Glutamatergic neuron (in vitro differentiated cells): ENCODE measurements at regions not wholly inside any gene's neighbourhood (a gene's known extent, or its start where the extent isn't known, plus 50 kb on each side); places are given as distances from the start of the nearest gene placed in this dataset.

Experiments
- DNase-seq: peaks from one replicate; pipeline ENCODE4 v3.0.0; 2022
- H3K27ac Mint-ChIP-seq: one replicate; pipeline ENCODE4 v1.8.0; 2020; ENCODE audit warnings: mild to moderate bottlenecking, mixed read lengths, inconsistent platforms; ENCODE audit not compliant: unreplicated experiment
- H3K27me3 Mint-ChIP-seq: one replicate; pipeline ENCODE4 v1.8.0; 2020; ENCODE audit warnings: mild to moderate bottlenecking, moderate library complexity, mixed read lengths, inconsistent platforms; ENCODE audit not compliant: unreplicated experiment
- H3K36me3 Mint-ChIP-seq: one replicate; pipeline ENCODE4 v1.8.0; 2020; ENCODE audit warnings: mild to moderate bottlenecking, mixed read lengths, inconsistent platforms; ENCODE audit not compliant: unreplicated experiment
- H3K4me1 Mint-ChIP-seq: one replicate; pipeline ENCODE4 v1.8.0; 2020; ENCODE audit warnings: mild to moderate bottlenecking, low read depth, mixed read lengths, inconsistent platforms; ENCODE audit not compliant: unreplicated experiment
- H3K4me3 Mint-ChIP-seq: one replicate; pipeline ENCODE4 v1.8.0; 2020; ENCODE audit warnings: mild to moderate bottlenecking, mixed read lengths, inconsistent platforms; ENCODE audit not compliant: unreplicated experiment
- H3K9me3 Mint-ChIP-seq: one replicate; pipeline ENCODE4 v1.8.0; 2020; ENCODE audit warnings: mild to moderate bottlenecking, moderate library complexity, mixed read lengths, inconsistent platforms; ENCODE audit not compliant: unreplicated experiment
- TF ChIP-seq, protein P1 (sequence below): fragments of 200-600 bp; sonication (generic); IDR thresholded peaks from one replicate; pipeline ENCODE4 v1.5.0; 2021; ENCODE audit not compliant: partially characterized antibody, unreplicated experiment

DNA sequence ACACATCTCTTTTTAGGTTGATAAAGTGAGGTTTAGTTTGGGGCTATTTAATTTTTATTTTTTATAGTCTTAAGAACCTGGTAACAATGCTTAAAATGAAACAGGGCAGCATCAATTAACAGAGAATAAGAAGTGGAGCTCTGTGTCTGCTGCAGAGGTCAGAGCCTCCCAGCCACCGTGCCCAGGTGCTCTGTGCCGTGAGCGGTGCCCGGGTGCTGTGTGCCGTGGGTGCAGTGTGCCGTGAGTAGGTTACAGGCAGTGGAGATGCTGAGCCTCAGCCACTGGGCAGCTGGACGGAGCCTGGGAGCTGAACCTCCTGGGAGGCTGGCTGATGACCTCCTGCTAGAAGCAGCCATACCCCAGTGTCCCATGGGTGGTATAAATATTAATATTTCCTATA is 250.0 kb downstream of the KLF6 start:
- Mint-ChIP-seq H3K36me3 (no peaks in the 10 kb centered on the region), H3K4me1 (peaks cover 10% of the 10 kb centered on the region), H3K27ac (no peak overlapping the region), H3K4me3 (no peak overlapping the region), H3K9me3 (peaks cover 1% of the 10 kb centered on the region), H3K27me3 (peaks cover 2% of the 10 kb centered on the region)
- DNase-seq: peak; percentile 34
- TF ChIP-seq, protein P1, sequence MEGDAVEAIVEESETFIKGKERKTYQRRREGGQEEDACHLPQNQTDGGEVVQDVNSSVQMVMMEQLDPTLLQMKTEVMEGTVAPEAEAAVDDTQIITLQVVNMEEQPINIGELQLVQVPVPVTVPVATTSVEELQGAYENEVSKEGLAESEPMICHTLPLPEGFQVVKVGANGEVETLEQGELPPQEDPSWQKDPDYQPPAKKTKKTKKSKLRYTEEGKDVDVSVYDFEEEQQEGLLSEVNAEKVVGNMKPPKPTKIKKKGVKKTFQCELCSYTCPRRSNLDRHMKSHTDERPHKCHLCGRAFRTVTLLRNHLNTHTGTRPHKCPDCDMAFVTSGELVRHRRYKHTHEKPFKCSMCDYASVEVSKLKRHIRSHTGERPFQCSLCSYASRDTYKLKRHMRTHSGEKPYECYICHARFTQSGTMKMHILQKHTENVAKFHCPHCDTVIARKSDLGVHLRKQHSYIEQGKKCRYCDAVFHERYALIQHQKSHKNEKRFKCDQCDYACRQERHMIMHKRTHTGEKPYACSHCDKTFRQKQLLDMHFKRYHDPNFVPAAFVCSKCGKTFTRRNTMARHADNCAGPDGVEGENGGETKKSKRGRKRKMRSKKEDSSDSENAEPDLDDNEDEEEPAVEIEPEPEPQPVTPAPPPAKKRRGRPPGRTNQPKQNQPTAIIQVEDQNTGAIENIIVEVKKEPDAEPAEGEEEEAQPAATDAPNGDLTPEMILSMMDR: no peak

DNA sequence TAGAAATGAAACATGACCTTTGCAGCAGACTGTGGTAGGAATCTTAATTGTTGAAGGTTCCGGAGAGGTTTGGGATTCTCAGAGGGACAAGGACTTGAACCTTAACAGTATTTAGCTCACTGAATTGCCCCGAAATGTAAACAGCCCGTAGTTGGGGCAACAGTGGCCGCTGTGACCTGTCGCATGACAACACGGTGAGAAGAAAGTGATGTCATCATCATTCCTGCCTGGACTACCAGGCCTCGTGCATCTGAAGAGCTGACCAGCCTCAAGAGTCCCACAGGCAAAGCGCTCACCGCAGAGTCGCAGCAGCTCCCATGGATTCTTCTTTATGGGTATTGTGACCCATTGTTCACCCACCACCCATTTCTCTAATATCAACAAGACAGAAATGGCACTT is 250.6 kb downstream of the KLF6 start:
- H3K4me3 Mint-ChIP-seq: no peak overlapping the region
- peaks cover 5% of the 10 kb centered on the region for H3K9me3 Mint-ChIP-seq
- H3K4me1 Mint-ChIP-seq: peaks cover 14% of the 10 kb centered on the region
- H3K27ac Mint-ChIP-seq: no peak overlapping the region
- TF ChIP-seq, protein P1: no peak
- H3K36me3 Mint-ChIP-seq: no peaks in the 10 kb centered on the region
- DNase-seq: no peak
- H3K27me3 Mint-ChIP-seq: peaks cover 2% of the 10 kb centered on the region

DNA sequence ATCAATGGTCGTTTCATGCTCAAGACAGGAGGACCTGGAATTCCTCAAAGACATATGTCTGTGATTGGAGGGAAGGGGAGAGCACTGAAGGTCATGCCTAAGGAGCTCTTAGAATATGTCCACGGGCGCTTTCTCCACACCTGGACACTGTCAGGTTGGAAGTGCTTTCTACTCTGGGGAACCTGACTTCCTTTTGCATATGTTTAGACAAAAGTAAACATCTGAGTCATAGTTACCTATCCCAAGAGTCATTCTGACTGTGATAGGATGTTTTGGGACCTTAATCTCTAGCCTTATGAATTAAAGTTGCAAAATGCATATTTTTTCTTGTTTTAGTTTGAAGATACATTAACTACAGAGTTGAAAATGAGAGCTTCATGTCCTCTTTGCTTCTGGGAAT is 251.7 kb downstream of the KLF6 start:
- TF ChIP-seq, protein P1: no peak
- no peak for DNase-seq
- H3K27me3 Mint-ChIP-seq: peaks cover 2% of the 10 kb centered on the region

DNA sequence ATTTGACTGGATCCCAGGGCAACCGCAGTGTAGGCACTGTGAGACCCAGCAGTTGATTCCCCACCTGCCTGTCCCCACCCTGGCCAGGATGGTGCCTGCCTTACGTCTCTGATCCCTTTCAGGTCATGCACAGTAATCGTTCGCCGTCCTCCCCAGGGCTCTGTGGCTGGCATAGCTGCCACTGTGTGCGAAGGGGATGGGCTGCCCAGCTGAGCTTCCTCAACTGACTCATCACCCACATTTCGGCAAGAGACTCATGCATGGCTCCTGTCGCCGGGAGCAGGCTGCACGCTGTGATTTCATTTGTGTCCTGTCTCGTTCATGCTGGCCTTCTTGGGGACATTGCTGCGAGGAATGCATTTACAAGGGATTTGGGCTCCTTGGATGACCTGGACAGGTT is 252.4 kb downstream of the KLF6 start:
- H3K9me3 Mint-ChIP-seq: peaks cover 6% of the 10 kb centered on the region
- TF ChIP-seq, protein P1: no peak
- H3K4me1 Mint-ChIP-seq: peaks cover 28% of the 10 kb centered on the region
- H3K27ac Mint-ChIP-seq: no peak overlapping the region
- H3K36me3 Mint-ChIP-seq: no peaks in the 10 kb centered on the region
- DNase-seq: no peak
- peaks cover 2% of the 10 kb centered on the region for H3K27me3 Mint-ChIP-seq
- no peak overlapping the region for H3K4me3 Mint-ChIP-seq

More for the DNA sequence above, 251.7 kb downstream of the KLF6 start:
- H3K4me3 Mint-ChIP-seq: no peak overlapping the region
- peaks cover 22% of the 10 kb centered on the region for H3K4me1 Mint-ChIP-seq
- H3K27ac Mint-ChIP-seq: no peak overlapping the region
- H3K9me3 Mint-ChIP-seq: peaks cover 5% of the 10 kb centered on the region
- H3K36me3 Mint-ChIP-seq: no peaks in the 10 kb centered on the region

DNA sequence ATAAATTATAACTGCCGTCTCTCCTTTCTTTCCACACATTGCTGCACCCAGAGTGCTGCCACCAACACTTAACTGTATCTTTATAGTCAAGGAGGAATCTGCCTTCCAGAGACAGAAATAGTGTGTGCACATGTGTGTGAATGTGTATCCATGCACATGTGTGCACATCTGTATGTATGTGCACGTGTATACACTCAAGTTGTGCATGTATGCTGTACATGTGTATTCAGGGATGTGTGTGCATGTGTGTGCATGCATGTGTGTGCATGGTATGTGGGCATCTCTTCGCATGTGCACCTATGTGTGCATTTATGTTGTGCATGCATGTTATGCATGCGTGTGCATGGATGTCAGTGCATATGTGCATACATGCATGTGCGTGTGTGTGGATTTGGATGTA is 253.3 kb downstream of the KLF6 start:
- H3K36me3 Mint-ChIP-seq: no peaks in the 10 kb centered on the region
- H3K27me3 Mint-ChIP-seq: peaks cover 2% of the 10 kb centered on the region
- TF ChIP-seq, protein P1: no peak
- no peak overlapping the region for H3K4me3 Mint-ChIP-seq
- peaks cover 33% of the 10 kb centered on the region for H3K4me1 Mint-ChIP-seq
- peaks cover 6% of the 10 kb centered on the region for H3K9me3 Mint-ChIP-seq
- H3K27ac Mint-ChIP-seq: no peak overlapping the region
- no peak for DNase-seq
